NB4 (cell line): ENCODE measurements at regions not wholly inside any gene's neighbourhood (a gene's known extent, or its start where the extent isn't known, plus 50 kb on each side); places are given as distances from the start of the nearest gene placed in this dataset.

ENCODE experiments used
- DNase-seq: peaks from one replicate; pipeline ENCODE4 v3.0.0; 2010; ENCODE audit warnings: low read depth
- H3K4me3 ChIP-seq: one replicate; pipeline ENCODE4 v1.5.1; 2011; ENCODE audit warnings: mild to moderate bottlenecking, low read depth, low read length, moderate library complexity
- CTCF ChIP-seq: IDR thresholded peaks from one replicate; pipeline ENCODE4 v1.5.1; 2012; ENCODE audit warnings: low read depth, low read length
- MAX ChIP-seq: IDR thresholded peaks from 2 replicates; pipeline ENCODE4 v1.6.1; 2011; ENCODE audit warnings: low read depth, low read length
- MYC ChIP-seq: IDR thresholded peaks from 2 replicates; pipeline ENCODE4 v1.6.1; 2011; ENCODE audit warnings: low read depth, low read length
- POLR2A ChIP-seq: IDR thresholded peaks from 2 replicates; pipeline ENCODE4 v1.6.1; 2011; ENCODE audit warnings: mild to moderate bottlenecking; ENCODE audit not compliant: insufficient read length; ENCODE audit errors: extremely low read depth

- no peak overlapping the region for H3K4me3 ChIP-seq
- TF ChIP-seq MAX (no peak), POLR2A (no peak), MYC (no peak), CTCF (no peak)
- no peak for DNase-seq
Observed at GRCh38 chr5:107289030-107289714, 381.6 kb downstream of the EFNA5 start.

GRCh38 chr5:107286447-107287098, 384.2 kb downstream of the EFNA5 start:
- DNase-seq: no peak
- TF ChIP-seq MAX (no peak), MYC (no peak), POLR2A (no peak), CTCF (no peak)
- H3K4me3 ChIP-seq: no peak overlapping the region

- no peak for DNase-seq
- no peak overlapping the region for H3K4me3 ChIP-seq
- TF ChIP-seq POLR2A (no peak), CTCF (no peak), MAX (no peak), MYC (no peak)
Observed at GRCh38 chr5:107285772-107286171, 385.0 kb downstream of the EFNA5 start.

- TF ChIP-seq CTCF (no peak), MYC (no peak), MAX (no peak), POLR2A (no peak)
- no peak for DNase-seq
- no peak overlapping the region for H3K4me3 ChIP-seq
Observed at GRCh38 chr5:107284822-107285525, 385.8 kb downstream of the EFNA5 start.

- DNase-seq: no peak
- no peak overlapping the region for H3K4me3 ChIP-seq
- TF ChIP-seq POLR2A: no peak
- no peak for TF ChIP-seq MAX
- no peak for TF ChIP-seq MYC
- TF ChIP-seq CTCF: no peak
Observed at GRCh38 chr5:107282061-107282460, 388.7 kb downstream of the EFNA5 start.
